ENCODE measurements at regions not wholly inside any gene's neighbourhood (a gene's known extent, or its start where the extent isn't known, plus 50 kb on each side); places are given as distances from the start of the nearest gene placed in this dataset.

DNA sequence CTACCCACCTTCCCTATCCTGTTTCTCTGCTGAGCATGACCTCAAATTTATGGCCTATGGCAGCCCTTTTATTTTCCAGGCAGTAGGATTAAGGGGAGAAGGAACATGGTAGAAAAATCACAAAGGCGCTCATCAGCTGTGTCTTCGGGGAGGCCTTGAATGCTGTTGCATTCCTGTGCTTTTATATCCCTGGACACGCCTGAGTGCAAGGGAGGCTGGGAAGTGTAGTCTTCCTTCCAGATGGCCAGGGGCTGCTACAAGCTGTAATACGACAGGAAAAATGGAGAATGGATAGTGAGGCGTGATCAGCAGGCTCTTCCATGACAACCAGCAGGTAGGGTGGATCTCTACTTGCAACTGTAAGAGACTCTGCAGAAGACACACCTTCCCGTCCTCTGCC, 210.9 kb upstream of the GGTLC1 start:
- H3K27ac ChIP-seq (replicated peaks in 1 of 4), result no peak overlapping the region
- intact Hi-C loops (cut with DNase I), result no loop called here
- no peaks in the 10 kb centered on the region for H3K9me3 ChIP-seq
- 70% methylated on average over 6 of the region's 6 CpGs for WGBS
- no peaks in the 10 kb centered on the region for H3K36me3 ChIP-seq
- no peak overlapping the region for H3K4me3 ChIP-seq
- TF ChIP-seq EP300 (IDR thresholded peaks at IDR 0.05) (no peak), POLR2AphosphoS5 (IDR thresholded peaks at IDR 0.05) (no peak)
- H3K27me3 ChIP-seq, result peaks cover 0 to 11% (median 0%) of the 10 kb centered on the region in 4 donors
- no peaks in the 10 kb centered on the region for H3K4me1 ChIP-seq
- DNase-seq (ENCODE audit: extremely low spot score), result no peak

DNA sequence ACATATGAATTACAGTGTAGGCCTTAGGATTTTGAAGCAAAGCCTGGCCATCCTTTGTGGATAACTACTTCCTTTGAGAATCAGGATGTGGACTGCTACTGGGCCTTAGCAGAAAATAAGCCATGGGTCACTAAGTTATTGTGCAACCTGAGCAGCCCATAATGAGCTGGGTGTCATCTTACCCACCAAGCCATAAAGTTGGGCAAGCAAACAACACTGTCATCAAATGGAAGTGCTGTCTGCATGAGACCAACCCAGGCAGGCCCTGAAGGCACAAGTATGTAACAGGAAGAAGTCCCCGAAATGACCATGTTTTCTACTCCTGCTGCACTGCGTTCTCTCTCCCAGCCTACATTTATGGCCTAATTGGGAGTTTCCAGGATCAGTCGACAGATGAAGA, 205.6 kb upstream of the GGTLC1 start:
- Histone ChIP-seq H3K36me3 (no peaks in the 10 kb centered on the region), H3K27ac (replicated peaks in 1 of 4) (no peak overlapping the region), H3K9me3 (peaks cover 0 to 9% (median 4%) of the 10 kb centered on the region in 4 donors), H3K4me3 (no peak overlapping the region), H3K4me1 (no peaks in the 10 kb centered on the region), H3K27me3 (no peaks in the 10 kb centered on the region)
- DNase-seq (ENCODE audit: extremely low spot score), result no peak
- WGBS, result 94% methylated on average over 3 of the region's 3 CpGs
- intact Hi-C loops (cut with DNase I), result no loop called here
- TF ChIP-seq EP300 (IDR thresholded peaks at IDR 0.05) (no peak), POLR2AphosphoS5 (IDR thresholded peaks at IDR 0.05) (no peak)
- TF ChIP-seq, protein P1, sequence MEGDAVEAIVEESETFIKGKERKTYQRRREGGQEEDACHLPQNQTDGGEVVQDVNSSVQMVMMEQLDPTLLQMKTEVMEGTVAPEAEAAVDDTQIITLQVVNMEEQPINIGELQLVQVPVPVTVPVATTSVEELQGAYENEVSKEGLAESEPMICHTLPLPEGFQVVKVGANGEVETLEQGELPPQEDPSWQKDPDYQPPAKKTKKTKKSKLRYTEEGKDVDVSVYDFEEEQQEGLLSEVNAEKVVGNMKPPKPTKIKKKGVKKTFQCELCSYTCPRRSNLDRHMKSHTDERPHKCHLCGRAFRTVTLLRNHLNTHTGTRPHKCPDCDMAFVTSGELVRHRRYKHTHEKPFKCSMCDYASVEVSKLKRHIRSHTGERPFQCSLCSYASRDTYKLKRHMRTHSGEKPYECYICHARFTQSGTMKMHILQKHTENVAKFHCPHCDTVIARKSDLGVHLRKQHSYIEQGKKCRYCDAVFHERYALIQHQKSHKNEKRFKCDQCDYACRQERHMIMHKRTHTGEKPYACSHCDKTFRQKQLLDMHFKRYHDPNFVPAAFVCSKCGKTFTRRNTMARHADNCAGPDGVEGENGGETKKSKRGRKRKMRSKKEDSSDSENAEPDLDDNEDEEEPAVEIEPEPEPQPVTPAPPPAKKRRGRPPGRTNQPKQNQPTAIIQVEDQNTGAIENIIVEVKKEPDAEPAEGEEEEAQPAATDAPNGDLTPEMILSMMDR (IDR thresholded peaks at IDR 0.05), result no peak

DNA sequence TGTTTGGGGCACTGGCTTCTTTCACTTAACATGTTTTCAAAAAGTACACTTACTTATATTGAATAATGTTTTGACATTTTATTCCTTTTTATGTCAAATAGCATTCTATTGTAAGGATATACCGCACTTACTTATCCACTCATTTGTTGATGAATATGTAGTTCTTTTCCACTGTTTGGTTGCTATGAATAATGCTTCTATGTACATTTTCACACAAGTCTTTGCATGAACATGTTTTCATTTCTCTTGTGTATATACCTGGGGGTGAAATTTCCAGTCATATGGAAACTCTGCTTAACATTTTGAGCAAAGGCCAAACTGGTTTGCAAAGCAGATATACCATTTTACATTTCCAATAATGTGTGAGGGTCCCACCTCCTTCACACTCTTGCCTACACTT, 202.3 kb upstream of the GGTLC1 start:
- Histone ChIP-seq H3K4me1 (no peaks in the 10 kb centered on the region), H3K9me3 (peaks cover 0 to 9% (median 4%) of the 10 kb centered on the region in 4 donors), H3K27ac (replicated peaks in 1 of 4) (no peak overlapping the region), H3K4me3 (no peak overlapping the region), H3K27me3 (no peaks in the 10 kb centered on the region), H3K36me3 (no peaks in the 10 kb centered on the region)
- intact Hi-C loops (cut with DNase I), result no loop called here
- 88% methylated on average over 1 of the region's 1 CpG for WGBS
- TF ChIP-seq, protein P1 (IDR thresholded peaks at IDR 0.05), result no peak
- no peak for TF ChIP-seq POLR2AphosphoS5 (IDR thresholded peaks at IDR 0.05)
- TF ChIP-seq EP300 (IDR thresholded peaks at IDR 0.05), result no peak
- TF ChIP-seq POLR2A (IDR thresholded peaks at IDR 0.05; ENCODE audit: low read depth), result no peak
- no peak for DNase-seq (ENCODE audit: extremely low spot score)

- intact Hi-C loops (cut with DNase I), result no loop called here
- no peaks in the 10 kb centered on the region for H3K4me1 ChIP-seq
- DNase-seq (ENCODE audit: extremely low spot score), result no peak
- no peak overlapping the region for H3K4me3 ChIP-seq
- H3K36me3 ChIP-seq, result no peaks in the 10 kb centered on the region
- no peak overlapping the region for H3K27ac ChIP-seq (replicated peaks in 1 of 4)
- TF ChIP-seq, protein P1 (IDR thresholded peaks at IDR 0.05), result no peak
- TF ChIP-seq EP300 (IDR thresholded peaks at IDR 0.05) (no peak), POLR2AphosphoS5 (IDR thresholded peaks at IDR 0.05) (no peak), POLR2A (IDR thresholded peaks at IDR 0.05; ENCODE audit: low read depth) (no peak)
- peaks cover 0 to 6% (median 0%) of the 10 kb centered on the region in 4 donors for H3K27me3 ChIP-seq
- H3K9me3 ChIP-seq, result peaks cover 0 to 9% (median 4%) of the 10 kb centered on the region in 4 donors
Measured at GRCh38 chr20:24185791-24186190, 197.2 kb upstream of the GGTLC1 start.

- intact Hi-C loops (cut with DNase I), result no loop called here
- Histone ChIP-seq H3K36me3 (no peaks in the 10 kb centered on the region), H3K4me1 (no peaks in the 10 kb centered on the region), H3K4me3 (no peak overlapping the region), H3K9me3 (no peaks in the 10 kb centered on the region), H3K27ac (replicated peaks in 1 of 4) (no peak overlapping the region), H3K27me3 (peaks cover 0 to 6% (median 0%) of the 10 kb centered on the region in 4 donors)
- no peak for DNase-seq (ENCODE audit: extremely low spot score)
- TF ChIP-seq POLR2AphosphoS5 (IDR thresholded peaks at IDR 0.05), result no peak
Measured at GRCh38 chr20:24181151-24181550, 192.6 kb upstream of the GGTLC1 start.

GRCh38 chr20:24169256-24169655, 180.7 kb upstream of the GGTLC1 start:
- no peaks in the 10 kb centered on the region for H3K4me1 ChIP-seq
- H3K9me3 ChIP-seq, result peaks cover 0 to 3% (median 2%) of the 10 kb centered on the region in 4 donors
- DNase-seq (ENCODE audit: extremely low spot score), result no peak
- TF ChIP-seq POLR2A (IDR thresholded peaks at IDR 0.05; ENCODE audit: low read depth), result no peak
- no peak for TF ChIP-seq POLR2AphosphoS5 (IDR thresholded peaks at IDR 0.05)
- TF ChIP-seq EP300 (IDR thresholded peaks at IDR 0.05), result no peak
- TF ChIP-seq, protein P1 (IDR thresholded peaks at IDR 0.05), result no peak
- no peaks in the 10 kb centered on the region for H3K27me3 ChIP-seq
- no peak overlapping the region for H3K4me3 ChIP-seq
- H3K36me3 ChIP-seq, result no peaks in the 10 kb centered on the region
- intact Hi-C loops (cut with DNase I), result no loop called here
- 100% methylated on average over 1 of the region's 1 CpG for WGBS
- H3K27ac ChIP-seq (replicated peaks in 1 of 4), result no peak overlapping the region
